Osteoblast (primary cell): ENCODE measurements at regions not wholly inside any gene's neighbourhood (a gene's known extent, or its start where the extent isn't known, plus 50 kb on each side); places are given as distances from the start of the nearest gene placed in this dataset.

Experiments
- DNase-seq: peaks from one replicate; pipeline ENCODE4 v3.0.0; 2011; ENCODE audit warnings: low spot score, mixed read lengths; ENCODE audit not compliant: insufficient read length; ENCODE audit errors: missing footprints
- H2AFZ ChIP-seq: 2 replicates; pipeline ENCODE4 v1.6.0; 2011; ENCODE audit warnings: mild to moderate bottlenecking, low read length
- H3K27ac ChIP-seq: 2 replicates; pipeline ENCODE4 v1.5.1; 2011; ENCODE audit warnings: mild to moderate bottlenecking, low read depth, low read length, moderate library complexity
- H3K27me3 ChIP-seq: 2 replicates; pipeline ENCODE4 v1.6.0; 2012; ENCODE audit warnings: mild to moderate bottlenecking, control low read depth, inconsistent platforms, low read length, moderate library complexity; ENCODE audit not compliant: insufficient read depth
- H3K36me3 ChIP-seq: 2 replicates; pipeline ENCODE4 v1.5.1; 2011; ENCODE audit warnings: mild to moderate bottlenecking, low read length, control low read depth, moderate library complexity; ENCODE audit not compliant: insufficient read depth
- H3K4me1 ChIP-seq: 2 replicates; pipeline ENCODE4 v1.5.1; 2011; ENCODE audit warnings: mild to moderate bottlenecking, low read length, control low read depth, moderate library complexity; ENCODE audit not compliant: insufficient read depth
- H3K4me2 ChIP-seq: 2 replicates; pipeline ENCODE4 v1.6.0; 2011; ENCODE audit warnings: mild to moderate bottlenecking, low read length; ENCODE audit not compliant: insufficient read depth
- H3K4me3 ChIP-seq: fragments of 200-600 bp; sonication (generic); 3 replicates; pipeline ENCODE4 v1.5.1; 2012; ENCODE audit warnings: mild to moderate bottlenecking, low read length, inconsistent platforms; ENCODE audit not compliant: insufficient read depth
- H3K79me2 ChIP-seq: 2 replicates; pipeline ENCODE4 v1.6.0; 2012; ENCODE audit warnings: mild to moderate bottlenecking, low read length, control low read depth, inconsistent platforms; ENCODE audit not compliant: insufficient read depth
- H3K9me3 ChIP-seq: 2 replicates; pipeline ENCODE4 v1.5.1; 2011; ENCODE audit warnings: low read depth, low read length, control low read depth
- H4K20me1 ChIP-seq: 2 replicates; pipeline ENCODE4 v1.6.0; 2012; ENCODE audit warnings: mild to moderate bottlenecking, low read length, control low read depth; ENCODE audit not compliant: insufficient read depth
- TF ChIP-seq, protein P1 (sequence below): IDR thresholded peaks from 2 replicates; pipeline ENCODE4 v1.5.1; 2011; ENCODE audit warnings: mild to moderate bottlenecking, low read depth, low read length, moderate library complexity; ENCODE audit errors: extremely low read depth

DNA sequence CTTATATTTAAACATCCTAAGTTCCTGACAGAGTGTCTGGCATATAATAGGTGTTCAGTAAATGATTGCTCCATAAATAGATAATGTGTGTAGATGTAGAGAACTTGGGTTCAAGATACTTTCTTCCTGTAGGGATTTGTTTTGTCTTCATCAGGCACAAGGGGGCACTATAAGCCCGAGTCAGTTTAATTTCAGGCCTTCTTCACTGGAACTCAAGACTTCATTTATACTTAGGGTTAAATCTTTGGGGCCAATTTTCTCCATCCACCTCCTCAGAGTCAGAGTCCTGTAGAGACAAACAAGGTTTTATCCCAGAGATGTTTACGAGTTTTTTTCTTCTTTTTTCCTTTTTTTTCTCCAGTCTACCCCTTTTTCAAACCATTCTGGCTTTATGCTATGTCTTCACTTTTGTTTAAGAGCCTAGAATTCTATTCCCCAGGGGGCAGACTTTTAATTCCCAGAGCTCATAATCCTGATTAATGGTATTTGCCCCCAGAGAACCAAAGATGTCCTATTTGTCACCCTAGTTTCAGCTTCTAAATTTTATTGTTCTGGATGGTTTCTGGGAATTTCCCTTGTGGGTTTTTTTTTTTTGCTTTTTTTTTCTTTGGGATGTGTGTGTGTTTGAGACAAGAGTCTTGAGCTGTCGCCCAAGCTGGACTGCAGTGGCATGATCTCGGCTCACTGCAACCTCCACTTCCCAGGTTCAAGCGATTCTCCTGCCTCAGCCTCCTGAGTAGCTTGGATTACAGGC is 88.4 kb downstream of the HFE start:
- H3K9me3 ChIP-seq, result no peaks in the 10 kb centered on the region
- no peak overlapping the region for H3K4me2 ChIP-seq
- H3K4me3 ChIP-seq, result no peak overlapping the region
- H3K36me3 ChIP-seq, result no peaks in the 10 kb centered on the region
- DNase-seq, result no peak
- no peak overlapping the region for H2AFZ ChIP-seq
- H4K20me1 ChIP-seq, result no peaks in the 10 kb centered on the region
- H3K79me2 ChIP-seq, result peaks cover 5% of the 10 kb centered on the region
- H3K4me1 ChIP-seq, result peaks cover 10% of the 10 kb centered on the region
- H3K27me3 ChIP-seq, result no peaks in the 10 kb centered on the region
- no peak overlapping the region for H3K27ac ChIP-seq
- TF ChIP-seq, protein P1, sequence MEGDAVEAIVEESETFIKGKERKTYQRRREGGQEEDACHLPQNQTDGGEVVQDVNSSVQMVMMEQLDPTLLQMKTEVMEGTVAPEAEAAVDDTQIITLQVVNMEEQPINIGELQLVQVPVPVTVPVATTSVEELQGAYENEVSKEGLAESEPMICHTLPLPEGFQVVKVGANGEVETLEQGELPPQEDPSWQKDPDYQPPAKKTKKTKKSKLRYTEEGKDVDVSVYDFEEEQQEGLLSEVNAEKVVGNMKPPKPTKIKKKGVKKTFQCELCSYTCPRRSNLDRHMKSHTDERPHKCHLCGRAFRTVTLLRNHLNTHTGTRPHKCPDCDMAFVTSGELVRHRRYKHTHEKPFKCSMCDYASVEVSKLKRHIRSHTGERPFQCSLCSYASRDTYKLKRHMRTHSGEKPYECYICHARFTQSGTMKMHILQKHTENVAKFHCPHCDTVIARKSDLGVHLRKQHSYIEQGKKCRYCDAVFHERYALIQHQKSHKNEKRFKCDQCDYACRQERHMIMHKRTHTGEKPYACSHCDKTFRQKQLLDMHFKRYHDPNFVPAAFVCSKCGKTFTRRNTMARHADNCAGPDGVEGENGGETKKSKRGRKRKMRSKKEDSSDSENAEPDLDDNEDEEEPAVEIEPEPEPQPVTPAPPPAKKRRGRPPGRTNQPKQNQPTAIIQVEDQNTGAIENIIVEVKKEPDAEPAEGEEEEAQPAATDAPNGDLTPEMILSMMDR, result peak; percentile 69

DNA sequence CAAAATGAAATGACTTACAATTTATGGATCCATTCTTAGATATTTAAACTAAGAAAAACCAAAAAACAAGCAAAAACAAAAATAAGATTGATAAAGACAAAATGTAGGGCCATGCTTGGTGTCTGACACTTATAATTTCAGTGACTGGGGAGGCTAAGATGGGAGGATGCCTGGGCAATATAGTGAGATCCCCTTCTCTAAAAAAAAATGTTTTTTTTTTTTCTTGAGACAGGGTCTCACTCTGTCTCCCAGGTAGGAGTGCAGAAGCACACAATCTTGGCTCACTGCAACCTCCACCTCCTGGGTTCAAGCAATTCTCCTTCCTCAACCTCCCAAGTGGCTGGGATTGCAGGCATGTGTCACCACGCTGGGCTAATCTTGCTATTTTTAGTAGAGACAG is 92.4 kb downstream of the HFE start:
- TF ChIP-seq, protein P1, result no peak
- Histone ChIP-seq H3K27ac (no peak overlapping the region), H3K4me1 (peaks cover 7% of the 10 kb centered on the region), H3K36me3 (no peaks in the 10 kb centered on the region), H3K4me2 (no peak overlapping the region), H3K4me3 (no peak overlapping the region), H4K20me1 (no peaks in the 10 kb centered on the region), H2AFZ (no peak overlapping the region), H3K9me3 (no peaks in the 10 kb centered on the region), H3K79me2 (no peaks in the 10 kb centered on the region), H3K27me3 (no peaks in the 10 kb centered on the region)
- DNase-seq, result no peak

DNA sequence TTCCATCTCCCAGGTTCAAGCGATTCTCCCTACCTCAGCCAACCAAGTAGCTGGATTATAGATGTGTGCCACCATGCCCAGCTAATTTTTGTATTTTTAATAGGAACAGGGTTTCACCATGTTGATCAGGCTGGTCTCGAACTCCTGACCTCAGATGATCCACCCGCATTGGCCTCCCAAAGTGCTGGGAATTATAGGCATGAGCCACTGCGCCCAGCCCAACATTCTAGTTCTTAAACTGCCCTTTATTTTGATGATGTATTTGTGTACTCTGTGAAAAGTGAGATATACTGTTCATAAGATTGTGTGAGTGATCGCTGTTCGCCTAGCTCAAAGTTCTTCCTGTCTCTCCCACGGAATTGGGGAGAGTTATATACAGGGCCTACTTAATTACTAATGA is 93.1 kb downstream of the HFE start:
- Histone ChIP-seq H3K4me3 (no peak overlapping the region), H3K27ac (no peak overlapping the region), H2AFZ (no peak overlapping the region), H3K27me3 (no peaks in the 10 kb centered on the region), H3K4me1 (peaks cover 8% of the 10 kb centered on the region), H3K79me2 (no peaks in the 10 kb centered on the region), H3K36me3 (no peaks in the 10 kb centered on the region), H3K9me3 (no peaks in the 10 kb centered on the region), H3K4me2 (no peak overlapping the region), H4K20me1 (no peaks in the 10 kb centered on the region)
- DNase-seq, result no peak
- TF ChIP-seq, protein P1, result no peak

DNA sequence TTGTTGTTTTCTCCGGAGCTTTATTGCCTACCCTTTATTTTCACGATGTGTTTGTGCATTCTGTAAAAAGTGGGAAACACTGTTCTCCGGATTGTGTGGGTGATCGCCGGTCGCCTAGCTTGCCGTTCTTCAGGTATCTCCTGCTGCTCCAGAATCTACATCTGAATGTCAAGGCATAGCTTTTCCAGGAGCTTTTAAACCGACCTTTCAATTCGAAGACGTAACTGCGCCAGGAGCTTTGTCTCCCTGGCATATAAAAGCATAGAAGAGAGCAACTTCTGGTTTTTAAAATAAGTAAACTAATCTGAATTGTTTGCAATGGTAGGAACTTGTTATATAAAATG is 96.0 kb downstream of the HFE start:
- H3K9me3 ChIP-seq, result no peaks in the 10 kb centered on the region
- no peak for DNase-seq
- no peaks in the 10 kb centered on the region for H3K27me3 ChIP-seq
- H3K36me3 ChIP-seq, result no peaks in the 10 kb centered on the region
- peaks cover 8% of the 10 kb centered on the region for H3K4me1 ChIP-seq
- H3K79me2 ChIP-seq, result no peaks in the 10 kb centered on the region
- H3K4me3 ChIP-seq, result peak overlapping the region; percentile 64
- peak overlapping the region; percentile 33 for H3K27ac ChIP-seq
- peak overlapping the region; percentile 67 for H2AFZ ChIP-seq
- peak overlapping the region; percentile 78 for H3K4me2 ChIP-seq
- no peaks in the 10 kb centered on the region for H4K20me1 ChIP-seq
- TF ChIP-seq, protein P1, result no peak
